Naive B cell (primary cell): ENCODE measurements at regions not wholly inside any gene's neighbourhood (a gene's known extent, or its start where the extent isn't known, plus 50 kb on each side); places are given as distances from the start of the nearest gene placed in this dataset.
A peak's percentile ranks its signal among the peaks of the same experiment; 100 is the strongest.
"Not testable (repeated sequence)": the region's sequence is repeated elsewhere in the genome, so short reads cannot be mapped to it uniquely, and the experiment has no call there.

Source experiments
- ATAC-seq, 2 donors: fragments of 150-1000 bp; cut with Tn5 transposase; 2 replicates each; pipeline ENCODE4 v1.10.0; 2021; ENCODE audit warnings: low read depth in 2 of 2, mild to moderate bottlenecking in 2 of 2, moderate library complexity in 2 of 2
- DNase-seq: peaks from one replicate; pipeline ENCODE4 v3.0.0; 2022
- H3K27ac Mint-ChIP-seq, 6 donors: one replicate each; pipeline ENCODE4 v1.8.0; 2020 to 2022; ENCODE audit warnings: mild to moderate bottlenecking in 6 of 6, mixed read lengths in 6 of 6, moderate library complexity in 5 of 6, inconsistent platforms in 2 of 6
- H3K27me3 Mint-ChIP-seq, 3 donors: one replicate each; pipeline ENCODE4 v1.8.0; 2021 to 2022; ENCODE audit warnings: mixed read lengths in 3 of 3, mild to moderate bottlenecking in 1 of 3
- H3K36me3 Mint-ChIP-seq, 2 donors: one replicate each; pipeline ENCODE4 v1.8.0; 2020 to 2022; ENCODE audit warnings: mixed read lengths in 2 of 2, inconsistent platforms in 1 of 2, mild to moderate bottlenecking in 1 of 2
- H3K4me1 Mint-ChIP-seq, 3 donors: one replicate each; pipeline ENCODE4 v1.8.0; 2020 to 2022; ENCODE audit warnings: mixed read lengths in 3 of 3, inconsistent platforms in 1 of 3, mild to moderate bottlenecking in 1 of 3, moderate library complexity in 1 of 3
- H3K4me3 Mint-ChIP-seq, 8 donors: one replicate each; pipeline ENCODE4 v1.8.0; 2020 to 2022; ENCODE audit warnings: mild to moderate bottlenecking in 8 of 8, mixed read lengths in 8 of 8, moderate library complexity in 8 of 8, inconsistent platforms in 2 of 8
- H3K9me3 Mint-ChIP-seq, 7 donors: one replicate each; pipeline ENCODE4 v1.8.0; 2020 to 2022; ENCODE audit warnings: mixed read lengths in 7 of 7, mild to moderate bottlenecking in 5 of 7, inconsistent platforms in 2 of 7, moderate library complexity in 1 of 7

- Mint-ChIP-seq H3K27me3 (peaks cover 4 to 17% (median 8%) of the 10 kb centered on the region in 3 donors), H3K9me3 (peaks cover 0 to 2% (median 0%) of the 10 kb centered on the region in 7 donors), H3K4me1 (peaks cover 33 to 55% (median 41%) of the 10 kb centered on the region in 3 donors), H3K36me3 (no peaks in the 10 kb centered on the region), H3K4me3 (no peak overlapping the region), H3K27ac (no peak overlapping the region)
- ATAC-seq: no peak
- DNase-seq: no peak
Observed at GRCh38 chr20:47981222-47981621, 195.9 kb upstream of the SULF2 start.

DNA sequence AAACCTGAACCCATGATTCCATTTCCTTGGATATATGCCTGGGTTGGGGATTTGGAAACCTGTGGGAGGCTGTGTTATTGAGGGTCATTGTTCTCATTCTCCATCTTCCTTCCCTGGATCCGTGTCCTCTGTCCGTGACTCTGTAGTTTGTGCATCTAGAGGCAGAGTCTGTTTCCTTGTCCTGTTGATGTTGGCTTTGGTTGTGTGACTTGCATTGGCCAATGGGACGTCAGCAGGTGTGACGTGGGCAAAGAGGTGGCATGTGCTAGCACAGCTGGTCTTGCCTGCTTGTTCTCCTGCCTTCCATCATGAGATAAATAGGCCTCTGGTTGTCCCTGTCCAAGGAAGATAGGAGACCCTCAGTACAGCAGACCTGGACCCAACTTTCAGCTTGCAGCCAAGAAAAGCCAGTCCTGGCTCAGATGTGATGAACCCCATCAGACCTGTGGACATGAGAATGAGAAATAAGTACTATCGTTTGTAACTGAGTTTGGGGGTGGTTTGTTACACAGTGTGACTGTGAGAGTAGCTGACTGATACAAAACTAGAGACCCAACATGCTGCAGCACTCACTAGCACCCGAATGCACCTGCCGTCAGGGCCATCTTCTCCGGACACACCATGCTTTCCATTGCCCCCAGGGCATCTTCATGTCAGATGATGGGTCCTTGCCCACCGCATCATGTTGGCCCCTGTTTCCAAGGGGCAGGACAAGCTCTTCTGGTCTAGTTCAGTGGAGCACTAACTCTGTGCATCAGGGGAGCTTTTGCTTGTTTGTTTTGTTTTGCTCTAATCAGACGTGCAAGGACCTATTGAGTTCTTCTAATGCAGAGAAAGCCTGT lies 195.3 kb upstream of the SULF2 start:
- peaks cover 40 to 61% (median 41%) of the 10 kb centered on the region in 3 donors for H3K4me1 Mint-ChIP-seq
- no peak for ATAC-seq

GRCh38 chr20:47979361-47980095 lies 194.2 kb upstream of the SULF2 start:
- Mint-ChIP-seq H3K27ac (peak overlapping the region in 2 of 6 donors; percentile 15 to 33), H3K4me1 (peaks cover 48 to 67% (median 49%) of the 10 kb centered on the region in 3 donors), H3K27me3 (peaks cover 4 to 17% (median 8%) of the 10 kb centered on the region in 3 donors), H3K4me3 (peak overlapping the region in 4 of 8 donors; percentile 4 to 81 (median 35))
- not testable (repeated sequence) for H3K36me3 Mint-ChIP-seq, DNase-seq, ATAC-seq, H3K9me3 Mint-ChIP-seq

More for the DNA sequence above, 195.3 kb upstream of the SULF2 start:
- no peak overlapping the region for H3K4me3 Mint-ChIP-seq
- no peaks in the 10 kb centered on the region for H3K36me3 Mint-ChIP-seq
- H3K9me3 Mint-ChIP-seq: peaks cover 0 to 2% (median 0%) of the 10 kb centered on the region in 7 donors
- peaks cover 4 to 17% (median 8%) of the 10 kb centered on the region in 3 donors for H3K27me3 Mint-ChIP-seq
- no peak overlapping the region for H3K27ac Mint-ChIP-seq
- DNase-seq: no peak

DNA sequence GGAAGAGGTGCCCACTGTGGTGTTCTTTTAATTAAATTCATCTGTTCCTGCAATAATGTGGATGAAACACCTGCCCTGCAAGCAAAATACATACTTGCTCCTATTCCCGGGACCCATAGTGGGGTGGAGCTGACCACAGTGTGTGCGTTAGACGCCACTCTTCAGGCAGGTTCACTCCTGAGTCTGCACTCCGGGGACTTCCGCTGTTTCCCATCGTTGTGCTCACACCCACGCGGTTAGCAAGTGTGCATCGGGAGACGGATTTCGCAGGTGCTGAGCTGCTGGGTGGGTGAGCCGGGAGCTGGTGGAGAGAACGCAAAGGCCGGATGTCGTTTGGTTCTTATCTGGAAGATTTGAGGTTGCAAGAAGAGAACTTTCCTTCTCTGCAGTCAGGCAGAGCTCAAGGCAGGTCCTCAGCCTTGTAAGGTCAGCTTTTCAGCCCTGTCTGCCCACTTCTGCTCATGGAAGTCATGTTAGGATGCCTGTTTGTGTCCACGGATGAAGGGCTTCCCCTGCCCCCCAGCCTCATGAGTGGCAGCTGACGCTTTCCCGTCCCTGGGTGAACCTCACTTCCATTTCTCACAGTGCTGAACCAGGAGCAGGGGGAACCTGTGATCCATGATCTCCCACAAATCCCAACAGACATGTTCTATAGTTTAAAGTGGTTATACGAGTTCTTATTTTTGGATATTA lies 193.3 kb upstream of the SULF2 start:
- Mint-ChIP-seq H3K4me1 (peaks cover 40 to 65% (median 41%) of the 10 kb centered on the region in 3 donors), H3K4me3 (peak overlapping the region in 4 of 8 donors; percentile 4 to 81 (median 35)), H3K27me3 (peaks cover 4 to 17% (median 8%) of the 10 kb centered on the region in 3 donors), H3K27ac (peak overlapping the region in 3 of 6 donors; percentile 27 to 92 (median 64))
- peak in 1 of 2 donors; percentile 24 for ATAC-seq
- not testable (repeated sequence) for H3K9me3 Mint-ChIP-seq, H3K36me3 Mint-ChIP-seq, DNase-seq

GRCh38 chr20:47977789-47978252 lies 192.5 kb upstream of the SULF2 start:
- H3K4me1 Mint-ChIP-seq: peaks cover 37 to 64% (median 37%) of the 10 kb centered on the region in 3 donors
- peak overlapping the region in 2 of 6 donors; percentile 19 to 47 for H3K27ac Mint-ChIP-seq
- ATAC-seq: not testable (repeated sequence)

GRCh38 chr20:47977017-47977788 lies 191.9 kb upstream of the SULF2 start:
- peaks cover 4 to 26% (median 8%) of the 10 kb centered on the region in 3 donors for H3K27me3 Mint-ChIP-seq
- peak overlapping the region in 2 of 6 donors; percentile 41 to 75 for H3K27ac Mint-ChIP-seq
- H3K9me3 Mint-ChIP-seq, ATAC-seq, DNase-seq, H3K36me3 Mint-ChIP-seq: not testable (repeated sequence)
- H3K4me3 Mint-ChIP-seq: peak overlapping the region in 2 of 8 donors; percentile 4 to 61
- peaks cover 35 to 62% (median 38%) of the 10 kb centered on the region in 3 donors for H3K4me1 Mint-ChIP-seq

More at GRCh38 chr20:47977789-47978252, 192.5 kb upstream of the SULF2 start:
- not testable (repeated sequence) for DNase-seq, H3K9me3 Mint-ChIP-seq, H3K36me3 Mint-ChIP-seq
- Mint-ChIP-seq H3K27me3 (peaks cover 4 to 20% (median 8%) of the 10 kb centered on the region in 3 donors), H3K4me3 (peak overlapping the region in 3 of 8 donors; percentile 12 to 54 (median 47))

GRCh38 chr20:47974234-47974878 lies 189.1 kb upstream of the SULF2 start:
- Mint-ChIP-seq H3K4me1 (peaks cover 44 to 79% (median 46%) of the 10 kb centered on the region in 3 donors), H3K9me3 (peaks cover 0 to 8% (median 4%) of the 10 kb centered on the region in 7 donors), H3K27me3 (peaks cover 0 to 16% (median 13%) of the 10 kb centered on the region in 3 donors), H3K36me3 (no peaks in the 10 kb centered on the region), H3K4me3 (peak overlapping the region in 1 of 8 donors; percentile 41), H3K27ac (peak overlapping the region in 2 of 6 donors; percentile 47 to 87)
- DNase-seq (no peak), ATAC-seq (no peak)

GRCh38 chr20:47973519-47974233 lies 188.4 kb upstream of the SULF2 start:
- peaks cover 0 to 10% (median 7%) of the 10 kb centered on the region in 3 donors for H3K27me3 Mint-ChIP-seq
- no peaks in the 10 kb centered on the region for H3K36me3 Mint-ChIP-seq
- peak overlapping the region in 1 of 6 donors; percentile 21 for H3K27ac Mint-ChIP-seq

GRCh38 chr20:47972916-47973309 lies 187.6 kb upstream of the SULF2 start:
- DNase-seq: no peak
- Mint-ChIP-seq H3K4me3 (peak overlapping the region in 2 of 8 donors; percentile 4 to 21), H3K4me1 (peaks cover 36 to 68% (median 40%) of the 10 kb centered on the region in 3 donors)

More at GRCh38 chr20:47973519-47974233, 188.4 kb upstream of the SULF2 start:
- H3K4me1 Mint-ChIP-seq: peaks cover 39 to 72% (median 40%) of the 10 kb centered on the region in 3 donors
- ATAC-seq: no peak
- peaks cover 0 to 8% (median 4%) of the 10 kb centered on the region in 7 donors for H3K9me3 Mint-ChIP-seq
- peak overlapping the region in 1 of 8 donors; percentile 47 for H3K4me3 Mint-ChIP-seq
- DNase-seq: no peak

GRCh38 chr20:47972297-47972915 lies 187.1 kb upstream of the SULF2 start:
- not testable (repeated sequence) for H3K27me3 Mint-ChIP-seq, ATAC-seq, DNase-seq, H3K9me3 Mint-ChIP-seq, H3K36me3 Mint-ChIP-seq
- H3K4me3 Mint-ChIP-seq: peak overlapping the region in 2 of 8 donors; percentile 4 to 12
- peak overlapping the region in 2 of 6 donors; percentile 21 to 35 for H3K27ac Mint-ChIP-seq
- H3K4me1 Mint-ChIP-seq: peaks cover 31 to 63% (median 40%) of the 10 kb centered on the region in 3 donors

More at GRCh38 chr20:47972916-47973309, 187.6 kb upstream of the SULF2 start:
- Mint-ChIP-seq H3K36me3 (no peaks in the 10 kb centered on the region), H3K27me3 (peaks cover 0 to 10% (median 6%) of the 10 kb centered on the region in 3 donors), H3K27ac (peak overlapping the region in 4 of 6 donors; percentile 21 to 47 (median 40)), H3K9me3 (peaks cover 0 to 8% (median 4%) of the 10 kb centered on the region in 7 donors)
- no peak for ATAC-seq
